WTC11 (cell line): ENCODE measurements at regions not wholly inside any gene's neighbourhood (a gene's known extent, or its start where the extent isn't known, plus 50 kb on each side); places are given as distances from the start of the nearest gene placed in this dataset.

Source experiments
- CREM ChIP-seq: sonication (generic); formaldehyde crosslinking; IDR thresholded peaks from 2 replicates; pipeline ENCODE4 v1.8.1; 2022; ENCODE audit warnings: mild to moderate bottlenecking, missing genetic modification reagents, moderate library complexity
- CTCF ChIP-seq: fragments of 200-600 bp; IDR thresholded peaks from 2 replicates; pipeline ENCODE4 v1.8.0; 2022; ENCODE audit warnings: antibody characterized with exemption
- MAX ChIP-seq: sonication (generic); formaldehyde crosslinking; IDR thresholded peaks from 2 replicates; pipeline ENCODE4 v1.8.0; 2022; ENCODE audit warnings: mild to moderate bottlenecking, missing genetic modification reagents
- MLX ChIP-seq: sonication (generic); formaldehyde crosslinking; IDR thresholded peaks from 2 replicates; pipeline ENCODE4 v1.8.1; 2023; ENCODE audit warnings: mild to moderate bottlenecking, missing genetic modification reagents, moderate library complexity
- USF2 ChIP-seq: sonication (generic); formaldehyde crosslinking; IDR thresholded peaks from 2 replicates; pipeline ENCODE4 v1.8.1; 2023; ENCODE audit warnings: mild to moderate bottlenecking, missing genetic modification reagents, moderate library complexity
- ZNF121 ChIP-seq: sonication (generic); formaldehyde crosslinking; IDR thresholded peaks from 2 replicates; pipeline ENCODE4 v1.8.0; 2023; ENCODE audit warnings: missing genetic modification reagents

DNA sequence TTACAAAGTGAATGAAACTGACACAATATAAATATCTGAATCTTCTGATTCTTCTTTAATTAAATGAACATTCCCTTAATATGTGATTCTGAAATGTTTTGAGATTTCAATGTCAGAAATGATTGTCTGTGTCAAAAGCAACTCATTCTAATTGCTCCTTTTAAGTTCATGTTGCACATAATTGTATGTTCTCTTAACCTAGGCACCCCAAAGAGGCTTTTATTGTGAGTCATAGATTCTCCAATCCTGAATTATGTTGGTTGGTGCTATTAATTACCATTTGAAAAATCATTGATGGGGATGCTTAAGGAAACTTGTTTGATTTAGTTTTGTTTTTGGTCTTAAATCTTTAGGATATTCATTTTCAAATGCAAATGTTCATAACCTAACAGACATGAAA lies 829.7 kb upstream of the CITED2 start:
- TF ChIP-seq CTCF (no peak), CREM (CRISPR knock-in tag) (no peak), ZNF121 (CRISPR knock-in tag) (no peak), USF2 (CRISPR knock-in tag) (no peak), MLX (CRISPR knock-in tag) (no peak), MAX (no peak)
